K562 (cell line): ENCODE measurements at regions not wholly inside any gene's neighbourhood (a gene's known extent, or its start where the extent isn't known, plus 50 kb on each side); places are given as distances from the start of the nearest gene placed in this dataset.

Experiments used
- CBFA2T3 ChIP-seq: fragments of 450-650 bp; IDR thresholded peaks from 2 replicates; pipeline ENCODE4 v1.6.1; 2017
- CTCF ChIP-seq, 3 experiments: IDR thresholded peaks in 2 of 3; conservative IDR thresholded peaks in 1 of 3; 2 replicates each; pipeline ENCODE4 v1.5.1; 2011 to 2012; ENCODE audit warnings: low read length in 3 of 3, mild to moderate bottlenecking in 3 of 3, control low read depth in 2 of 3, improper control_type of control experiment in 1 of 3, inconsistent platforms in 1 of 3, low read depth in 1 of 3, mixed read lengths in 1 of 3, moderate library complexity in 1 of 3; ENCODE audit not compliant: insufficient read depth in 2 of 3
- ESRRA ChIP-seq: fragments of 450-650 bp; IDR thresholded peaks from 2 replicates; pipeline ENCODE4 v1.6.1; 2014; ENCODE audit warnings: low read depth, mild to moderate bottlenecking, moderate library complexity, borderline replicate concordance
- HSF4 ChIP-seq: fragments of 250-450 bp; sonication (Bioruptor Pico); IDR thresholded peaks from 2 replicates; pipeline ENCODE4 v2.1.2; 2022; ENCODE audit warnings: mild to moderate bottlenecking, moderate library complexity, borderline replicate concordance
- SRSF3 ChIP-seq: fragments of 200-400 bp; formaldehyde crosslinking; IDR thresholded peaks from 2 replicates; pipeline ENCODE4 v1.6.1; 2016; ENCODE audit warnings: mild to moderate bottlenecking, low read length, moderate library complexity; ENCODE audit not compliant: insufficient read depth
- TRIM28 ChIP-seq: fragments of 450-650 bp; IDR thresholded peaks from 2 replicates; pipeline ENCODE4 v1.6.1; 2017
- ZBTB43 ChIP-seq: sonication (generic); formaldehyde crosslinking; IDR thresholded peaks from 2 replicates; pipeline ENCODE4 v1.8.0; 2023; ENCODE audit warnings: mild to moderate bottlenecking, missing genetic modification reagents

DNA sequence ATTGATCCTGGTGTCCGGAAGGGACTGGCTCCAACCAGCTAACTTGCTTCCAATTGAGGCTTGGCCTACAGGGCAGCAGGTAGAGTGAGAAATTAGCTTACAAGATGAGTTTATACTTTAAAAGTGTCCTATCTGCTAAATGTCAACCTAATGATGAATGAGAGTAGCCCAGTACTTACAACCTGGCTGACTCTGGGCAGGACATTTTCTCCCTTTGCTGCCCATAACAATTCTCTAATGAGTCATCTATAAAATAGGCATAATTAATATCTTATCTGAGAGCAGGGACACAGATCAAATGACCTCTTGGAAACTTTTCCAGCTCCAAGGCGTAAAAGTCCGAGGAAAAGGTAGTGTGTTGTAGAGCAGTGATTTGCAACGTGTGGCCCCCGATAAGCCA lies 398.4 kb upstream of the BOD1L1 start:
- TF ChIP-seq ZBTB43 (CRISPR knock-in tag) (no peak), CBFA2T3 (no peak), TRIM28 (no peak), CTCF (IDR thresholded peaks at IDR 0.05 in 2 of 3, conservative IDR thresholded peaks at IDR 0.05 in 1 of 3; ENCODE audit: insufficient read depth in 2 of 3, low read depth in 1 of 3, low read length in 3 of 3) (no peak), SRSF3 (no peak), HSF4 (CRISPR knock-in tag) (no peak), ESRRA (no peak)
